Head of caudate nucleus (tissue), 42 donors: ENCODE measurements at regions not wholly inside any gene's neighbourhood (a gene's known extent, or its start where the extent isn't known, plus 50 kb on each side); places are given as distances from the start of the nearest gene placed in this dataset.

ENCODE experiments used
- DNase-seq, 42 donors: peaks; one replicate each; pipeline versions ENCODE4 v3.0.0 to v3.0.0-alpha.2; 2020 to 2021; ENCODE audit warnings: mixed read lengths in 7 of 42
- intact Hi-C: fragments of 100-400 bp; cut with DNase I; formaldehyde crosslinking; loops from one replicate; pipeline ENCODE4 v1.15.0; 2022

GRCh38 chr14:85744573-85744972, 214.6 kb downstream of the FLRT2 start:
- intact Hi-C loops = no loop called here
- no peak for DNase-seq

- no peak for DNase-seq
- intact Hi-C loops = no loop called here
Measured at GRCh38 chr14:85732031-85732430, 202.1 kb downstream of the FLRT2 start.

GRCh38 chr14:85731186-85731585, 201.2 kb downstream of the FLRT2 start:
- intact Hi-C loops = no loop called here
- no peak for DNase-seq

GRCh38 chr14:85728476-85729065, 198.6 kb downstream of the FLRT2 start:
- DNase-seq = no peak
- intact Hi-C loops = no loop called here

GRCh38 chr14:85714069-85714468, 184.1 kb downstream of the FLRT2 start:
- DNase-seq = no peak
- intact Hi-C loops = no loop called here

GRCh38 chr14:85711620-85712019, 181.7 kb downstream of the FLRT2 start:
- intact Hi-C loops = no loop called here
- no peak for DNase-seq
